Testis (tissue), 2 donors: ENCODE measurements at regions not wholly inside any gene's neighbourhood (a gene's known extent, or its start where the extent isn't known, plus 50 kb on each side); places are given as distances from the start of the nearest gene placed in this dataset.

Experiments
- DNase-seq: peaks from one replicate; pipeline ENCODE4 v3.0.0-alpha.2; 2019
- H3K27ac ChIP-seq, 2 donors: fragments of 200-600 bp; sonication (generic); one replicate each; pipeline ENCODE4 v1.5.1; 2019
- H3K27me3 ChIP-seq: fragments of 200-600 bp; sonication (generic); one replicate; pipeline ENCODE4 v1.5.1; 2019
- H3K36me3 ChIP-seq: fragments of 200-600 bp; sonication (generic); one replicate; pipeline ENCODE4 v1.5.1; 2017; ENCODE audit warnings: low read depth; ENCODE audit errors: missing control alignments
- H3K4me1 ChIP-seq: fragments of 200-600 bp; sonication (generic); one replicate; pipeline ENCODE4 v1.5.1; 2019
- H3K4me3 ChIP-seq, 2 donors: fragments of 200-600 bp; sonication (generic); one replicate each; pipeline ENCODE4 v1.5.1; 2017 to 2019
- H3K9me3 ChIP-seq: fragments of 200-600 bp; sonication (generic); one replicate; pipeline ENCODE4 v1.5.1; 2017
- CTCF ChIP-seq, 3 experiments: fragments of 450-650 bp in 2 of 3; fragments of 200-600 bp in 1 of 3; sonication (generic) in 1 of 3; IDR thresholded peaks; one replicate each; pipeline ENCODE4 v1.5.1; 2016 to 2019; ENCODE audit warnings: antibody characterized with exemption in 3 of 3, mild to moderate bottlenecking in 2 of 3, moderate library complexity in 1 of 3
- POLR2A ChIP-seq: fragments of 450-650 bp; IDR thresholded peaks from one replicate; pipeline ENCODE4 v1.6.1; 2017; ENCODE audit warnings: antibody characterized with exemption, mild to moderate bottlenecking, moderate library complexity
- WGBS, 2 donors: methylation state at CpG; one replicate each; pipeline ENCODE4 v1.1.5; 2018; 5-methylcytosine and 5-hydroxymethylcytosine counted together
- intact Hi-C: fragments of 100-400 bp; cut with DNase I; formaldehyde crosslinking; loops from one replicate; pipeline ENCODE4 v1.15.1; 2023; ENCODE audit warnings: low total_unique reads

GRCh38 chr1:95916616-95917015, 682.6 kb downstream of the RWDD3 start:
- Histone ChIP-seq H3K4me3 (no peak overlapping the region), H3K27me3 (peaks cover 3% of the 10 kb centered on the region), H3K27ac (no peak overlapping the region), H3K9me3 (no peaks in the 10 kb centered on the region), H3K4me1 (no peaks in the 10 kb centered on the region), H3K36me3 (no peaks in the 10 kb centered on the region)
- WGBS, 2 donors, result 15 to 24% methylated on average over 1 of the region's 1 CpG
- intact Hi-C loops, result no loop called here
- no peak for DNase-seq
- TF ChIP-seq POLR2A, result no peak

- DNase-seq, result no peak
- Histone ChIP-seq H3K36me3 (no peaks in the 10 kb centered on the region), H3K4me1 (no peaks in the 10 kb centered on the region), H3K27ac (no peak overlapping the region), H3K9me3 (no peaks in the 10 kb centered on the region), H3K4me3 (no peak overlapping the region), H3K27me3 (peaks cover 3% of the 10 kb centered on the region)
- intact Hi-C loops, result no loop called here
- WGBS, 2 donors, result 94% methylated on average over 4 of the region's 4 CpGs
- TF ChIP-seq CTCF (IDR thresholded peaks at IDR 0.05) (no peak), POLR2A (no peak)
Measured at GRCh38 chr1:95924684-95925083, 690.7 kb downstream of the RWDD3 start.

- 61 to 65% methylated on average over 1 of the region's 1 CpG for WGBS, 2 donors
- H3K4me1 ChIP-seq, result no peaks in the 10 kb centered on the region
Measured at GRCh38 chr1:95926331-95926730, 692.3 kb downstream of the RWDD3 start.

GRCh38 chr1:95927061-95927460, 693.1 kb downstream of the RWDD3 start:
- intact Hi-C loops, result no loop called here
- H3K4me3 ChIP-seq, result no peak overlapping the region
- H3K27me3 ChIP-seq, result no peaks in the 10 kb centered on the region
- no peaks in the 10 kb centered on the region for H3K4me1 ChIP-seq
- no peaks in the 10 kb centered on the region for H3K9me3 ChIP-seq
- DNase-seq, result no peak
- WGBS, 2 donors, result 75 to 87% methylated on average over 3 of the region's 3 CpGs
- H3K36me3 ChIP-seq, result no peaks in the 10 kb centered on the region
- TF ChIP-seq POLR2A, result no peak
- TF ChIP-seq CTCF (IDR thresholded peaks at IDR 0.05), result no peak
- no peak overlapping the region for H3K27ac ChIP-seq

More at GRCh38 chr1:95926331-95926730, 692.3 kb downstream of the RWDD3 start:
- Histone ChIP-seq H3K4me3 (no peak overlapping the region), H3K36me3 (no peaks in the 10 kb centered on the region), H3K27me3 (no peaks in the 10 kb centered on the region), H3K27ac (no peak overlapping the region), H3K9me3 (no peaks in the 10 kb centered on the region)
- no peak for DNase-seq
- intact Hi-C loops, result no loop called here
- TF ChIP-seq CTCF (IDR thresholded peaks at IDR 0.05), result no peak
- TF ChIP-seq POLR2A, result no peak

GRCh38 chr1:95935719-95936118, 701.7 kb downstream of the RWDD3 start:
- Histone ChIP-seq H3K9me3 (no peaks in the 10 kb centered on the region), H3K27me3 (no peaks in the 10 kb centered on the region), H3K4me3 (no peak overlapping the region), H3K36me3 (no peaks in the 10 kb centered on the region), H3K4me1 (no peaks in the 10 kb centered on the region), H3K27ac (no peak overlapping the region)
- 76 to 92% methylated on average over 1 of the region's 1 CpG for WGBS, 2 donors
- DNase-seq, result no peak
- intact Hi-C loops, result no loop called here
- TF ChIP-seq CTCF (IDR thresholded peaks at IDR 0.05) (no peak), POLR2A (no peak)
